GM19467 (cell line): ENCODE measurements at regions not wholly inside any gene's neighbourhood (a gene's known extent, or its start where the extent isn't known, plus 50 kb on each side); places are given as distances from the start of the nearest gene placed in this dataset.
"Not testable (repeated sequence)": the region's sequence is repeated elsewhere in the genome, so short reads cannot be mapped to it uniquely, and the experiment has no call there.

Experiments used
- ATAC-seq: cut with Tn5 transposase; IDR thresholded peaks from one replicate; pipeline ENCODE4 v1.9.1; 2021; ENCODE audit warnings: mild to moderate bottlenecking, moderate library complexity; ENCODE audit not compliant: unreplicated experiment

GRCh38 chr5:102554082-102554481 lies 55.3 kb upstream of the SLCO6A1 start:
- no peak for ATAC-seq

- ATAC-seq = peak; percentile 64
These were observed 55.9 kb upstream of the SLCO6A1 start for GRCh38 chr5:102554728-102555127.

GRCh38 chr5:102561894-102562760 lies 63.3 kb upstream of the SLCO6A1 start:
- no peak for ATAC-seq

- no peak for ATAC-seq
These were observed 71.9 kb upstream of the SLCO6A1 start for GRCh38 chr5:102570747-102571146.

- no peak for ATAC-seq
These were observed 79.6 kb upstream of the SLCO6A1 start for GRCh38 chr5:102578362-102578761.

- no peak for ATAC-seq
These were observed 80.6 kb upstream of the SLCO6A1 start for GRCh38 chr5:102579379-102579778.

- ATAC-seq = no peak
These were observed 82.2 kb upstream of the SLCO6A1 start for GRCh38 chr5:102581011-102581410.

GRCh38 chr5:102582696-102583095 lies 83.9 kb upstream of the SLCO6A1 start:
- ATAC-seq = no peak

GRCh38 chr5:102583276-102584124 lies 84.7 kb upstream of the SLCO6A1 start:
- ATAC-seq = no peak

- ATAC-seq = no peak
These were observed 90.9 kb upstream of the SLCO6A1 start for GRCh38 chr5:102589661-102590060.

GRCh38 chr5:102590467-102590866 lies 91.7 kb upstream of the SLCO6A1 start:
- no peak for ATAC-seq

- peak; percentile 80 for ATAC-seq
These were observed 92.8 kb upstream of the SLCO6A1 start for GRCh38 chr5:102591650-102592049.

- not testable (repeated sequence) for ATAC-seq
These were observed 93.8 kb upstream of the SLCO6A1 start for GRCh38 chr5:102592586-102592985.

- no peak for ATAC-seq
These were observed 95.4 kb upstream of the SLCO6A1 start for GRCh38 chr5:102594192-102594591.

- ATAC-seq = no peak
These were observed 96.5 kb upstream of the SLCO6A1 start for GRCh38 chr5:102595332-102595731.

GRCh38 chr5:102596113-102596512 lies 97.3 kb upstream of the SLCO6A1 start:
- ATAC-seq = peak; percentile 41

GRCh38 chr5:102596951-102597350 lies 98.2 kb upstream of the SLCO6A1 start:
- no peak for ATAC-seq

- ATAC-seq = no peak
These were observed 100.5 kb upstream of the SLCO6A1 start for GRCh38 chr5:102599289-102599688.

GRCh38 chr5:102600964-102601363 lies 102.2 kb upstream of the SLCO6A1 start:
- ATAC-seq = no peak

- ATAC-seq = no peak
These were observed 104.9 kb upstream of the SLCO6A1 start for GRCh38 chr5:102603670-102604069.

- no peak for ATAC-seq
These were observed 109.6 kb upstream of the SLCO6A1 start for GRCh38 chr5:102608414-102608813.

GRCh38 chr5:102611312-102611711 lies 112.5 kb upstream of the SLCO6A1 start:
- no peak for ATAC-seq
